NCI-H526 (cell line): ENCODE measurements at regions not wholly inside any gene's neighbourhood (a gene's known extent, or its start where the extent isn't known, plus 50 kb on each side); places are given as distances from the start of the nearest gene placed in this dataset.
A peak's percentile ranks its signal among the peaks of the same experiment; 100 is the strongest.

Source experiments
- DNase-seq, 2 experiments: peaks; one replicate each; lab custom pipeline; 2025; lab: John Stamatoyannopoulos, UW

DNA sequence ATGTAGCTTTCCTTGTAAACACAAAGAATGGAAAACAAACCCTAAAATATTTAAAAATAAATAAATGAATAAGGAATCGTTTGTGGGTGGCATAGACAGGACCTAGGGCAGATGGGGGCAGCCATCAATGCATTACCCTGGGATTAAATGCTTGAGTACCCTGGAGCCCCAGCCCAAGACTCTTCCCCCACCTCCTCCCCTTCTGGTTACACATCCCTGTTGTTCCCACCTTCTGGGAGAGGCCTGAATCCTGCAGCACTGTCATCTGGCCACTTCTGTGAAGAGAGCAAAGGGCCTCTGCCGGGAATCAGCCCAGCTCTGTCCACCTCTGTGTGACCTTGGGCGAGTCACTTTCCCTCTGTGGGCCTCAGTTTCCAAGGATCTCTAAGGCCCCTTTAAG, 61.6 kb upstream of the COL13A1 start:
- DNase-seq: no peak

DNA sequence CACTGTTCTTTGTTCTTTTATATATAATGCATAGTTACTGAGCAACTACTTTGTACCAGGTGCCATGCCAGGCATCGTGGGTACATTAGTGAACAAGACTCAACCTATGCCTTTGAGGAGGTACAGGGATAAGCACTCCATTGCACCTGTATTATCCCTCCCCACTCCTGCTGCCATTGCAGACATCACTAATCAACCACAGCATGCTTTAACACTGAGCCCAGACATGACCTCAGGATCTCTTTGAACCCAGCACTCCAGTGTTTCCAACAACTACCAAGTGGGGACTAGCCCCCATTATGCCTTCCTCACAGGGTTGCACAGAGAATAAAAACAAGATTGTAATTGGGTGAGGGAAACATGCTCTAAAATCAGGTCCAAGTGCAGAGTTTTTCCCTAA, 60.5 kb upstream of the COL13A1 start:
- DNase-seq: no peak

DNA sequence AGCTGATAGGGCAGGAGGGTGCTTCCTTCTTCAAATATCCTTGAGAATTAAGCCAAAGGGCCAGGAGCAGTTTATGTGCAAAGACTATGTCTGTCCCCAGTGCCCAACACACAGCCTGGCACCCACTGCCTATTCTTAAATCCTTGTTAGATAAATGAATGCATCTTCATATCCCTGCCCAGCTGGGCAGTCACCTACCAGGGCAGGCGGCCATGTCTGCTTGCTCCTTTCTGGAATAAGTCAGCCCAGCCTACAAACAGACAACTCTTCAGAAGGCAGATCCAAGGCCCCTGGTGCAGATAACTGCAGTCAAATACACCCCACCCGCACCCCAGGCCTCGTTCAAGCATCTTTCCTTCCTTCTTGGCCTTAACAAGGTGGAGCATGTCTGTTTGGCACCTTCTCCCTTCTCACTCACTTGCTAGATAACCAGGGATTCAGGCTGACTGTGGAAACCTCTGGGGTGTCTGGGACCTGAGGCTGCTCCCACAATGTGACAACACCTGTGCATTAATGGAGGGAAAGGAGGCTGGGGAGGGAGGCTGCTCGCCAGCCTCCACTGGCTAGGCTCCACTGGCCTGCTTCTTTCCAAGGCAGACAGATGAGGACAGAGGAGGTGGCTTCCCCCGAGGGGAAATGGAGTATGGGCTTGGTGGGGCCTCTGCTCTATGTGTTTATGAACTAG, 59.9 kb upstream of the COL13A1 start:
- no peak for DNase-seq

GRCh38 chr10:69742356-69742695, 59.4 kb upstream of the COL13A1 start:
- DNase-seq: no peak

DNA sequence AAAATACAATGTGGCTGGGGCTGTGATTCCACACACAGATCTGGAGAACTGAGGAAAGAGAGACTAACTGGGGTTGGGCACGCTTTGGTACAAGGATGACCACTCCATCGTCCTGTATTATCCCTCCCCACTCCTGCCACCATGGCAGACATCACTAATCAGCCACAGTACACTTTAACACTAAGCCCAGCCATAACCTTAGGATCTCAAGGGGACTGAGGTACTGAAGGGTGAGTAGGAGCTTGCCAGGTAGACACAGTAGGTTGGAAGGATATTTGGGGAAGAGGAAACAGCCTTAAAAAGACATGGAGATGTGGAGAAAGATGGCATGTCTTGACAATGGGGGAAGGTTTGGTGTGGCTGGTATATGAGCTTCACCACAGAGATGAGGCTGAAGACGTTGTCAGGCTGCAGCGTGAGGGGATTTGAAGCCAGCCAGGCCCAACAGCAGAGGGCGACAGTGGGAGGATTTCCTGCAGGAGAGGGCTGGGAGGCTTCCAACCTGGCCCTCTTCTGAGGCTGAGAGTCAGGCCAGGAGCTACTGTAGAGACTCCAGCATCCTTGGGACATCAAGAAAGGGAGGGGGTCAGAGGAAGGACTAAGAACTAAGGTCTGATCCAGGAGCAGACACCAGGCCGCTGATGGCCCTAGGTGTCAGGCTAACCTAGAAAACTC, 58.6 kb upstream of the COL13A1 start:
- peak in 1 of 2 experiments; percentile 27 for DNase-seq

- DNase-seq: no peak
These were observed 56.7 kb upstream of the COL13A1 start for GRCh38 chr10:69744971-69745370.

DNA sequence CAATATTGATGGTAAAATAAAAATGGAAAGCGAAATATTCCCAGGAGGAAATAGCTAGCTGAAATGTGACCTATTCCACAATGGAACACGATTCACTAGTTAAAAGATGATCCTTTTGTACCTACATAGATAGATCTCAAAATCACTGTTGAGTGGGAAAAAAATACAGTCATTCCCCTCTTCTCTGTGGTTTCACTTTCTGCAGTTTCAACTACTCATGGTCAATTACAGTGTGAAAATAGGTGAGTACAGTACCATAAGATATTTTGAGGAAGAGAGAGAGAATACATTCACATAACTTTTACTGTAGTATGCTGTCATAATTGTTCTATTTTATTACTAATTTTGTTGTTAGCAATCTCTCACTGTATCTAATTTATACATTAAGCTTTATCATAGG, 56.0 kb upstream of the COL13A1 start:
- no peak for DNase-seq

DNA sequence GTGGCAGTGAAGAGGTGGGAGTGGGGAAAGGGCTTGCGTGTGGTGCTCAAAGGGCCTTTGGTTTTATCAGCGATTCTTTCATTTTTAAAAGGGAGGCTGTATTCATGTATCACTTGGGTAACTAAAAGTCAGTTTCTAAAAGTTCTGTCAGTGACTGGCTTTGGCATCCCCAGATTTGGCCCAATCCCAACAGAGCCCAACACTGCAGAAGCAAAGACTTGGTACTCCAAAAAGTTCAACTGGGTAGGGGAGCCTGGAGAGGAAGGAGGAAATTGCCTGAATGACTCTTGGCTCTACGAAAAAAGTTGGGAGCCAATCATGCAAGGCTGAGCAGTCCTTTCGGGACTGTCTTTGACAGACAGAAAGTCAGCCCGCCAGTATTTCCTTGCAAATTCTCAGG, 54.5 kb upstream of the COL13A1 start:
- no peak for DNase-seq

DNA sequence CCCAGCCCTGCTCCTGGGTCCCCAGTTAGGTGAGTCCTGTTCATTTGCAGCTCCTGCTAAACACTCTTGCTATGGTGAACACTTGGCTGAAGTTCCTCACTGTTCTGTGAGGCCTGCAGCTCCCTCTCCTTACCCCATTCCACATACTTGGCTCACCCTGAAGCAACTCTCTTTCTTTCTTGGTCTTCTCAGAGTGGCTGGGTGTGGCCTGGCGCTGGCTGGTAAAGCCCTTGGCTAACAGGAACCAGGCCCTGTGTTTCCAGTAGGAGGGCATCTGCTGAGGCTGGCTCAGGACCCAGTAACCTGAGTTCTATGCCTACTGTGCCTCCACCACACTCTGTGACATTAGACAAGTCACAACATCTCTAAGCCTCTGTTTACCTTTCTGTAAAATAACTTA, 53.1 kb upstream of the COL13A1 start:
- DNase-seq: no peak

DNA sequence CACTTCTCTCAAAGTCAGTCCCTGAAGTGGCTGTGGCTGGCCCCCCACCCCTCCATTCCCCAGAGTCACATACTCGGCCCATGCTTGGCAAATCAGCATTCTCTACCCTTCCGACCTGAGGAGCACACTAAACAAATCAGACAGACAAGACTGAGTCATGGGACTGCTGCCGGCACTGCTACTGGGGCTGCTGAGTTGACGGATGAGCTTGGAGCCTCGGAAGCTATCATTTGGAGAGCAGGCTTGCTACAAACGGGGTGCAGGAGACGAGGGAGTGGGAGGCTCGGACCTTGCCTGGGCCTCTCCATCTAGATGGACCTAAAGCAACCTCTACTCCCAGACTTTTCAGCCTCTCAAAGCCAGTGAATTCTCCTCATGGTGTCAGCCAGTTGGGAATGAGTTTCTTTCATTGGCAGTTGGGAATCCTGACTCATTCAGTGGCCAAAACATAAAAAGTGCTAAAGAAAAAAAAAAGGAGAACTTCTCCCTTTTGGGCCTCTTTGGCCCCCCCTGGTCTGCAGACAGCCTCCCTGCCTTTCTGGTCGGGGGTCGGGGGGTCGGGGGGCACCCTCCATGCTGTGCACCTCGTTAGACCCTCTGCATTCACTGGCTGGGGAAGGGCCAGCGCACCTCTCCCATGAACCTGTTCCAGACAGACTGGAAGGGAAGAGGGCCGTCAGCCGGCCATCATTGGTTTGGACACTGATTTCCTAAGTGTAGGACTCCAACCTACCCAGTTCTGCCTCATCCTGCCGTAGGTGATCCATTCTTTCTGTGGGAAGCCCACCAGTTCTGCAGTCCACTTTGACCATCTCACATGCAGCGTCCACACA, 52.3 kb upstream of the COL13A1 start:
- DNase-seq: no peak

GRCh38 chr10:69750011-69750373, 51.7 kb upstream of the COL13A1 start:
- no peak for DNase-seq

- no peak for DNase-seq
These were observed 51.0 kb upstream of the COL13A1 start for GRCh38 chr10:69750725-69751124.

DNA sequence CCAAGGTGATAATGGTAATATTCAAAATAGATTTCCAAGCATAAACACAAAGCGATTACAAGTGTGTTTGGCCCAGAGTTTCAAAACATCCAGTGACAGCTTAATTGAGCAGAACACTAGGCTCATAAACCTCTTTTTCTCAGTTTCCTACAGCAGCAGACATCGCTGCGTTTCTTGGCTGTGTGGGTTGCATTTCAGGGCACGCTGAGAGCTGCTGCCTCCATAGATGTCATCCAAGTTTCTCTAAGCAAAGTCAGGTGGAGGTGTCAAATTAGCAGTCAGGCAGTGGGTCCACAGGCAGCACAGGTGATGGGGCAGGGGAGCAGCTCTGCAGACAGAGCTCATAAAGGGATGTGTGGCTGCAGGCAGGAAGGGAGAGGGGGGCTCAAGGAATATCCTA, 50.5 kb upstream of the COL13A1 start:
- DNase-seq: no peak
